Astrocyte (in vitro differentiated cells and primary cell): ENCODE measurements at regions not wholly inside any gene's neighbourhood (a gene's known extent, or its start where the extent isn't known, plus 50 kb on each side); places are given as distances from the start of the nearest gene placed in this dataset.
"Not testable (repeated sequence)": the region's sequence is repeated elsewhere in the genome, so short reads cannot be mapped to it uniquely, and the experiment has no call there.

Experiments
- DNase-seq: peaks from one replicate; pipeline ENCODE4 v3.0.0-alpha.2; 2010; ENCODE audit warnings: low read depth
- FAIRE-seq: peaks from 2 replicates; lab custom pipeline; 2011; peaks lifted over from hg19 to GRCh38; lab: Jason Lieb, UNC
- H2AFZ ChIP-seq: 2 replicates; pipeline ENCODE4 v1.6.0; 2012; ENCODE audit warnings: low read depth, low read length, inconsistent platforms
- H3K27ac ChIP-seq: 2 replicates; pipeline ENCODE4 v1.5.1; 2011; ENCODE audit warnings: low read depth, low read length, inconsistent platforms
- H3K27me3 ChIP-seq: 2 replicates; pipeline ENCODE4 v1.6.0; 2011; ENCODE audit warnings: low read length, inconsistent platforms; ENCODE audit not compliant: insufficient read depth
- H3K36me3 ChIP-seq: 2 replicates; pipeline ENCODE4 v1.5.1; 2011; ENCODE audit warnings: low read length, inconsistent platforms; ENCODE audit not compliant: insufficient read depth
- H3K4me1 ChIP-seq: 2 replicates; pipeline ENCODE4 v1.5.1; 2011; ENCODE audit warnings: low read length, inconsistent platforms; ENCODE audit not compliant: insufficient read depth
- H3K4me2 ChIP-seq: 2 replicates; pipeline ENCODE4 v1.6.0; 2012; ENCODE audit warnings: low read length, inconsistent platforms
- H3K4me3 ChIP-seq: 2 replicates; pipeline ENCODE4 v1.5.1; 2011; ENCODE audit warnings: low read depth, mild to moderate bottlenecking, low read length, inconsistent platforms; ENCODE audit not compliant: insufficient read depth
- H3K79me2 ChIP-seq: 2 replicates; pipeline ENCODE4 v1.6.0; 2012; ENCODE audit warnings: mild to moderate bottlenecking, low read length, inconsistent platforms; ENCODE audit not compliant: insufficient read depth
- H3K9ac ChIP-seq: 2 replicates; pipeline ENCODE4 v1.6.0; 2012; ENCODE audit warnings: mild to moderate bottlenecking, low read length, inconsistent platforms
- H3K9me3 ChIP-seq: 2 replicates; pipeline ENCODE4 v1.5.1; 2012; ENCODE audit warnings: low read depth, mild to moderate bottlenecking, low read length, inconsistent platforms; ENCODE audit not compliant: insufficient read depth
- H4K20me1 ChIP-seq: 2 replicates; pipeline ENCODE4 v1.6.0; 2012; ENCODE audit warnings: low read length, inconsistent platforms; ENCODE audit not compliant: insufficient read depth
- H3K27ac Mint-ChIP-seq: one replicate; pipeline ENCODE4 v1.8.0; 2021; ENCODE audit warnings: mild to moderate bottlenecking, mixed read lengths; ENCODE audit not compliant: unreplicated experiment
- H3K27me3 Mint-ChIP-seq: one replicate; pipeline ENCODE4 v1.8.0; 2021; ENCODE audit warnings: low read depth, mixed read lengths; ENCODE audit not compliant: unreplicated experiment
- H3K36me3 Mint-ChIP-seq: one replicate; pipeline ENCODE4 v1.8.0; 2021; ENCODE audit warnings: low read depth, mixed read lengths; ENCODE audit not compliant: unreplicated experiment
- H3K4me1 Mint-ChIP-seq: one replicate; pipeline ENCODE4 v1.8.0; 2021; ENCODE audit warnings: low read depth, mixed read lengths; ENCODE audit not compliant: unreplicated experiment
- H3K4me3 Mint-ChIP-seq: one replicate; pipeline ENCODE4 v1.8.0; 2021; ENCODE audit warnings: mild to moderate bottlenecking, moderate library complexity, mixed read lengths; ENCODE audit not compliant: unreplicated experiment
- H3K9me3 Mint-ChIP-seq: one replicate; pipeline ENCODE4 v1.8.0; 2021; ENCODE audit warnings: mild to moderate bottlenecking, mixed read lengths; ENCODE audit not compliant: unreplicated experiment
- CTCF ChIP-seq: IDR thresholded peaks from 2 replicates; pipeline ENCODE4 v1.5.1; 2011; ENCODE audit warnings: low read depth, mild to moderate bottlenecking, inconsistent platforms, low read length, moderate library complexity; ENCODE audit not compliant: insufficient read depth
- EZH2 ChIP-seq: IDR thresholded peaks from 2 replicates; pipeline ENCODE4 v1.6.1; 2012; ENCODE audit warnings: mild to moderate bottlenecking, low read length, inconsistent platforms; ENCODE audit not compliant: insufficient read depth

GRCh38 chr20:7171911-7172310 lies 404.4 kb downstream of the BMP2 start:
- no peak overlapping the region for H2AFZ ChIP-seq

GRCh38 chr20:7174554-7174953 lies 407.1 kb downstream of the BMP2 start:
- no peak overlapping the region for H3K27ac Mint-ChIP-seq
- H4K20me1 ChIP-seq, result no peaks in the 10 kb centered on the region
- no peak for FAIRE-seq
- H3K4me3 Mint-ChIP-seq, result no peak overlapping the region
- no peaks in the 10 kb centered on the region for H3K36me3 ChIP-seq
- H3K79me2 ChIP-seq, result no peaks in the 10 kb centered on the region
- H3K4me3 ChIP-seq, result no peak overlapping the region
- no peak overlapping the region for H2AFZ ChIP-seq
- no peaks in the 10 kb centered on the region for H3K9me3 ChIP-seq
- H3K27ac ChIP-seq, result no peak overlapping the region
- H3K27me3 Mint-ChIP-seq, result no peaks in the 10 kb centered on the region
- peaks cover 7% of the 10 kb centered on the region for H3K4me1 Mint-ChIP-seq
- no peak overlapping the region for H3K9ac ChIP-seq
- no peak for DNase-seq
- H3K9me3 Mint-ChIP-seq, result peaks cover 6% of the 10 kb centered on the region
- H3K27me3 ChIP-seq, result peaks cover 2% of the 10 kb centered on the region
- no peak overlapping the region for H3K4me2 ChIP-seq
- TF ChIP-seq EZH2 (no peak), CTCF (no peak)
- no peaks in the 10 kb centered on the region for H3K4me1 ChIP-seq
- H3K36me3 Mint-ChIP-seq, result no peaks in the 10 kb centered on the region

More at GRCh38 chr20:7171911-7172310, 404.4 kb downstream of the BMP2 start:
- H3K9me3 Mint-ChIP-seq, result no peaks in the 10 kb centered on the region
- no peaks in the 10 kb centered on the region for H4K20me1 ChIP-seq
- no peak overlapping the region for H3K4me3 Mint-ChIP-seq
- FAIRE-seq (no peak), DNase-seq (peak; percentile 94)
- peak overlapping the region; percentile 23 for H3K4me2 ChIP-seq
- H3K27me3 ChIP-seq, result peaks cover 6% of the 10 kb centered on the region
- H3K36me3 Mint-ChIP-seq, result no peaks in the 10 kb centered on the region
- no peaks in the 10 kb centered on the region for H3K4me1 ChIP-seq
- H3K27ac Mint-ChIP-seq, result no peak overlapping the region
- H3K9me3 ChIP-seq, result no peaks in the 10 kb centered on the region
- H3K9ac ChIP-seq, result no peak overlapping the region
- H3K27me3 Mint-ChIP-seq, result no peaks in the 10 kb centered on the region
- no peaks in the 10 kb centered on the region for H3K79me2 ChIP-seq
- H3K4me3 ChIP-seq, result no peak overlapping the region
- TF ChIP-seq EZH2 (no peak), CTCF (no peak)
- no peaks in the 10 kb centered on the region for H3K36me3 ChIP-seq
- H3K4me1 Mint-ChIP-seq, result peaks cover 7% of the 10 kb centered on the region
- H3K27ac ChIP-seq, result no peak overlapping the region

GRCh38 chr20:7175827-7176226 lies 408.3 kb downstream of the BMP2 start:
- H3K4me1 Mint-ChIP-seq, H4K20me1 ChIP-seq, H3K27ac ChIP-seq, H3K4me3 ChIP-seq, H3K9me3 ChIP-seq, H3K36me3 ChIP-seq, H2AFZ ChIP-seq, H3K27me3 Mint-ChIP-seq, H3K79me2 ChIP-seq, H3K27ac Mint-ChIP-seq, H3K9me3 Mint-ChIP-seq, FAIRE-seq, H3K4me3 Mint-ChIP-seq, H3K27me3 ChIP-seq, H3K4me1 ChIP-seq, H3K36me3 Mint-ChIP-seq, H3K9ac ChIP-seq, DNase-seq, H3K4me2 ChIP-seq: not testable (repeated sequence)
